Endothelial cell (in vitro differentiated cells): ENCODE measurements at regions not wholly inside any gene's neighbourhood (a gene's known extent, or its start where the extent isn't known, plus 50 kb on each side); places are given as distances from the start of the nearest gene placed in this dataset.

Experiments used
- DNase-seq: peaks from one replicate; pipeline ENCODE4 v3.0.0; 2021; ENCODE audit warnings: low spot score
- H3K27ac Mint-ChIP-seq: one replicate; pipeline ENCODE4 v1.8.0; 2021; ENCODE audit warnings: mixed read lengths, inconsistent platforms; ENCODE audit not compliant: unreplicated experiment
- H3K27me3 Mint-ChIP-seq: one replicate; pipeline ENCODE4 v1.8.0; 2021; ENCODE audit warnings: mild to moderate bottlenecking, moderate library complexity, mixed read lengths, inconsistent platforms; ENCODE audit not compliant: unreplicated experiment
- H3K36me3 Mint-ChIP-seq: one replicate; pipeline ENCODE4 v1.8.0; 2021; ENCODE audit warnings: mild to moderate bottlenecking, low read depth, mixed read lengths, inconsistent platforms; ENCODE audit not compliant: unreplicated experiment
- H3K4me1 Mint-ChIP-seq: one replicate; pipeline ENCODE4 v1.8.0; 2021; ENCODE audit warnings: mild to moderate bottlenecking, mixed read lengths, inconsistent platforms; ENCODE audit not compliant: unreplicated experiment
- H3K4me3 Mint-ChIP-seq: one replicate; pipeline ENCODE4 v1.8.0; 2021; ENCODE audit warnings: mild to moderate bottlenecking, mixed read lengths, inconsistent platforms; ENCODE audit not compliant: unreplicated experiment
- H3K9me3 Mint-ChIP-seq: one replicate; pipeline ENCODE4 v1.8.0; 2021; ENCODE audit warnings: mixed read lengths, inconsistent platforms; ENCODE audit not compliant: unreplicated experiment
- CTCF ChIP-seq: fragments of 200-600 bp; sonication (generic); IDR thresholded peaks from one replicate; pipeline ENCODE4 v1.5.0; 2021; ENCODE audit warnings: antibody characterized with exemption; ENCODE audit not compliant: unreplicated experiment

- H3K9me3 Mint-ChIP-seq = no peaks in the 10 kb centered on the region
Observed at GRCh38 chr12:112574896-112575558, 156.3 kb downstream of the PTPN11 start.

GRCh38 chr12:112575559-112576067 is 156.9 kb downstream of the PTPN11 start:
- TF ChIP-seq CTCF = no peak
- Mint-ChIP-seq H3K4me3 (no peak overlapping the region), H3K36me3 (no peaks in the 10 kb centered on the region), H3K4me1 (peaks cover 2% of the 10 kb centered on the region), H3K9me3 (no peaks in the 10 kb centered on the region), H3K27me3 (peaks cover 10% of the 10 kb centered on the region), H3K27ac (no peak overlapping the region)
- no peak for DNase-seq

More at GRCh38 chr12:112574896-112575558, 156.3 kb downstream of the PTPN11 start:
- peaks cover 2% of the 10 kb centered on the region for H3K4me1 Mint-ChIP-seq
- H3K27me3 Mint-ChIP-seq = peaks cover 9% of the 10 kb centered on the region
- no peak for DNase-seq
- no peak overlapping the region for H3K27ac Mint-ChIP-seq
- H3K4me3 Mint-ChIP-seq = no peak overlapping the region
- no peak for TF ChIP-seq CTCF
- no peaks in the 10 kb centered on the region for H3K36me3 Mint-ChIP-seq

GRCh38 chr12:112577473-112578329 is 159.0 kb downstream of the PTPN11 start:
- TF ChIP-seq CTCF = no peak
- Mint-ChIP-seq H3K27ac (no peak overlapping the region), H3K27me3 (peaks cover 10% of the 10 kb centered on the region), H3K9me3 (no peaks in the 10 kb centered on the region), H3K36me3 (no peaks in the 10 kb centered on the region), H3K4me3 (no peak overlapping the region), H3K4me1 (peaks cover 2% of the 10 kb centered on the region)
- no peak for DNase-seq

GRCh38 chr12:112584266-112584722 is 165.5 kb downstream of the PTPN11 start:
- Mint-ChIP-seq H3K4me1 (no peaks in the 10 kb centered on the region), H3K9me3 (no peaks in the 10 kb centered on the region), H3K27me3 (peaks cover 6% of the 10 kb centered on the region), H3K27ac (no peak overlapping the region), H3K4me3 (no peak overlapping the region), H3K36me3 (no peaks in the 10 kb centered on the region)
- no peak for DNase-seq
- no peak for TF ChIP-seq CTCF
